Skeletal muscle satellite cell (primary cell): ENCODE measurements at regions not wholly inside any gene's neighbourhood (a gene's known extent, or its start where the extent isn't known, plus 50 kb on each side); places are given as distances from the start of the nearest gene placed in this dataset.

Experiments
- H3K27me3 ChIP-seq: 2 replicates; pipeline ENCODE4 v1.7.0; 2013; ENCODE audit warnings: low read length; ENCODE audit not compliant: control insufficient read depth, insufficient read depth
- H3K36me3 ChIP-seq: 2 replicates; pipeline ENCODE4 v1.7.0; 2013; ENCODE audit warnings: mild to moderate bottlenecking, control low read depth, low read length; ENCODE audit not compliant: insufficient read depth
- H3K4me1 ChIP-seq: 2 replicates; pipeline ENCODE4 v1.7.0; 2013; ENCODE audit warnings: low read length; ENCODE audit not compliant: control insufficient read depth, insufficient read depth
- H3K4me2 ChIP-seq: 2 replicates; pipeline ENCODE4 v1.7.0; 2013; ENCODE audit warnings: mild to moderate bottlenecking, low read length
- H3K4me3 ChIP-seq: 2 replicates; pipeline ENCODE4 v1.7.0; 2013; ENCODE audit warnings: low read length
- H3K9ac ChIP-seq: 2 replicates; pipeline ENCODE4 v1.7.0; 2013; ENCODE audit warnings: mild to moderate bottlenecking, low read depth, low read length, moderate library complexity
- H3K9me3 ChIP-seq: replicated peaks from 2 replicates; pipeline ENCODE4 v1.7.0; 2013; ENCODE audit warnings: mild to moderate bottlenecking, control low read depth, low read length

DNA sequence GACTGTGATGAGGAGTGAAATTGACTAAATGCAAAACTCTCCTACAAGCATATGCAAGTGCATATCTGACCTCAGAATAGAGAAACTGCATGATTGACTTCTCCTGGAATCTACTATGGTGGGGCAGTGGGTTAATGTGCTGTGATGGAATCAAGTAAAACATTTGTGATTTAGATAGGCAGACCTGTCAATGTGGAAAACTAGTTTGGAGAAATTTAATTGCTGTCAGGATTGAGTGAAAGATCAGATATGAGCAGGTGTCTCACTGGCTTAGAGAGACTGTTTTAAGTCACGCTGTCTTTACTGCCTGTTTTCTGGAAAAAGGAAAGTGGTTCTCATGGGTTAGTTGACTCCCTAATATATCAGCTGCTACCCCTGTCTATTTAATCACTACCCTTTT lies 881.0 kb upstream of the CNTNAP5 start:
- Histone ChIP-seq H3K4me1 (no peaks in the 10 kb centered on the region), H3K4me2 (no peak overlapping the region), H3K9me3 (peaks cover 3% of the 10 kb centered on the region), H3K4me3 (no peak overlapping the region), H3K9ac (no peak overlapping the region), H3K27me3 (no peaks in the 10 kb centered on the region), H3K36me3 (no peaks in the 10 kb centered on the region)

DNA sequence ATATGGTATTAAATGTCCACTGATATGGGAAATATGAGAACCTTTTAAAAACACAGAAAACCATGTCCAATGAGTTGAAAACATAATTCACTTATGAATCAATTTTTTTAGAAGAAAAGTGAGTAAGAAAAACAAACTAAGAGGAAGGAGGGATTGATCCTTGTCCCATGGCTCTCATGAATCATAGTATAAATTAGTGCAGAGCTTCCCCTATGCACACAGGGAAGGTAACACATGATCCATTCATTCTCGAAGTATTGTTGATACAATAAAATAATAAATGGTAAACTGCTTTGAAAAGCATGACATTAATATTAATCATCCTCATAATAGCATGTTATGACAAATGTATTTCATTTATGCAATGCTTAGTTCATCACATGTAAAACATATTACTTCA lies 872.0 kb upstream of the CNTNAP5 start:
- H3K9ac ChIP-seq, result no peak overlapping the region
- H3K27me3 ChIP-seq, result no peaks in the 10 kb centered on the region
- H3K4me1 ChIP-seq, result no peaks in the 10 kb centered on the region
- no peak overlapping the region for H3K4me3 ChIP-seq
- H3K9me3 ChIP-seq, result peaks cover 10% of the 10 kb centered on the region
- no peak overlapping the region for H3K4me2 ChIP-seq
- no peaks in the 10 kb centered on the region for H3K36me3 ChIP-seq

DNA sequence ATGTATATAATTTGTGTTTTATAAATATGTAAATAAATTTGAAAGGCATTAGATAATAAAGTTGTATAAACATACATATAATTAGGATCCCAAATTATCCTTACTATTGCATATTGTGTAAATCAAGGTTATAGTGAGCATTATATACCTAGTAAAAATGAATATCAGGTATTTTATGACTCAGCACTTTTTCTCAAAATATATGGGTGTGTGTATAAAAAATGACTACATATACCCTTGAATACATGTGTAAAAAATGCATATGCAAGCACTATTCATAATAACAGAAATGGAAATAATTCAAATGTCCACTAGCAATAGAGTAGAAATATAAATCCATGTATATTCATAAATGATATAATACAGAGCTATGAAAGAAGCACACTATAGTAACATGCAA lies 870.9 kb upstream of the CNTNAP5 start:
- no peaks in the 10 kb centered on the region for H3K27me3 ChIP-seq
- H3K9me3 ChIP-seq, result peaks cover 10% of the 10 kb centered on the region
- no peak overlapping the region for H3K4me2 ChIP-seq
- H3K36me3 ChIP-seq, result no peaks in the 10 kb centered on the region
- no peak overlapping the region for H3K9ac ChIP-seq
- no peak overlapping the region for H3K4me3 ChIP-seq
- no peaks in the 10 kb centered on the region for H3K4me1 ChIP-seq

DNA sequence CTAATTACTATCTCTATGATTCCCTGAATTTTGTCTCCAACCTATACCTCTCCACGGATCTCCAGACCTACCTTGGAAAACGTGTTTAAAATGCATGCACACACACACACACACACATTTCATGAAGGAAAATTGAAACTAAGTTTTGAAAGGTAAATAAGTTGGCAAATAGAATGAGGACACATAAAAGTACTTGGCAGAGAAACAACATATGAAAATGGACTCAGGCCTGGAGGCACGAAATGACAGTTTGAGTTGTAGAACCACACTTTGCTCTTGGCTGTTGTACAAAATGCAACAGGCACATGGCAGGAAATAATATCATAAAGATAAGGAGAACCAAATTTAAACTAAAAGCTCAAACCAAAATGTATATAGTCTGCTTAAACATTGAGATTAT lies 868.1 kb upstream of the CNTNAP5 start:
- H3K36me3 ChIP-seq, result no peaks in the 10 kb centered on the region
- no peaks in the 10 kb centered on the region for H3K9me3 ChIP-seq
- H3K4me1 ChIP-seq, result no peaks in the 10 kb centered on the region
- no peaks in the 10 kb centered on the region for H3K27me3 ChIP-seq
- H3K4me3 ChIP-seq, result no peak overlapping the region
- H3K9ac ChIP-seq, result no peak overlapping the region
- no peak overlapping the region for H3K4me2 ChIP-seq

DNA sequence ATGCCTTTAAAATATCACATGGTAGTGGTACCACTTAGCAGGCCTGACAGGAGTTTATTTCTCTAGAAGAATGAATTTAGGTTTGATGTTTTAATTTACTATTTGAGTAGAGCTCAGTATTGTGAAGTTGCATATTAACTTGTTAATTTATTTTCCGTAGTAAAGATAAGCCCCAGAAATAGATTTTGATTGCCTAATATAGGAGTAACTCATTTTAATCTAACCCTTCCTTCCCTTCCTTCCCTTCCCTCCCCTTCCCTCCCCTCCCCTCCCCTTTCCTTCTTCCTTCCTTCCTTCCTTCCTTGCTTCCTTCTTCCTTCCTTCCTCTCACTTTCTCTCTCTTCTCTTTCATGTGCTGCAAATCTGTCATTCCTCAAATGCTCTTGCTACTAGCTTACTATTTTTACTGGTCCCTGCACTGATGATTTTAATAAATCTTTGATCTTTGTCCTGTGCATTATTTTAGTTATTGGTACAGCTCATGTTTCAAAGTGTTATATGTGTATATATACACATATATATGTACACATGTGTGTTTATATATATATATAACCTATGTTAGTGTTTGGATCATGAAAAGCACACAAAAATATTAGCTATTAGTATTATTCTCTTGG lies 862.6 kb upstream of the CNTNAP5 start:
- Histone ChIP-seq H3K9ac (no peak overlapping the region), H3K27me3 (no peaks in the 10 kb centered on the region), H3K36me3 (no peaks in the 10 kb centered on the region), H3K9me3 (peaks cover 6% of the 10 kb centered on the region), H3K4me2 (no peak overlapping the region), H3K4me1 (no peaks in the 10 kb centered on the region), H3K4me3 (no peak overlapping the region)

DNA sequence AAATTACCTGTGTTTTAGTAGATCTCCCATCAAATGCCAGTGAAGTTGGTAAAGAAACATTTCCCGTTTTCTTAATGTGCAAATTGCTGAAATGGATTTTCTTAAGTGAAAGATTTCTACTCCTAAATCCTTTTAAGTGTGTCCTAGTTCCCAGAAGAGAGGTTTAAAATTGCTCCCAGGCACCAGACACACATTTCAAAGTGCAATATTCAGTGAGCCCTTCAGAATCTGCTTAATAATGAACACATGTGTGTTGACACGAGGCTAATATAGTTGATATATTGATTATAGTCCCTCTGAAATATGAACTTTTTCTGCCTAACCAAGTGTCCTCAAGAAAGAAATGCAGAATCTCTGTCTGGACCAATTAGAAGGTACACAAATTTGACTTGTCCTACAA lies 861.7 kb upstream of the CNTNAP5 start:
- no peak overlapping the region for H3K4me3 ChIP-seq
- H3K4me2 ChIP-seq, result no peak overlapping the region
- peaks cover 10% of the 10 kb centered on the region for H3K9me3 ChIP-seq
- no peaks in the 10 kb centered on the region for H3K36me3 ChIP-seq
- no peaks in the 10 kb centered on the region for H3K4me1 ChIP-seq
- H3K27me3 ChIP-seq, result no peaks in the 10 kb centered on the region
- H3K9ac ChIP-seq, result no peak overlapping the region

DNA sequence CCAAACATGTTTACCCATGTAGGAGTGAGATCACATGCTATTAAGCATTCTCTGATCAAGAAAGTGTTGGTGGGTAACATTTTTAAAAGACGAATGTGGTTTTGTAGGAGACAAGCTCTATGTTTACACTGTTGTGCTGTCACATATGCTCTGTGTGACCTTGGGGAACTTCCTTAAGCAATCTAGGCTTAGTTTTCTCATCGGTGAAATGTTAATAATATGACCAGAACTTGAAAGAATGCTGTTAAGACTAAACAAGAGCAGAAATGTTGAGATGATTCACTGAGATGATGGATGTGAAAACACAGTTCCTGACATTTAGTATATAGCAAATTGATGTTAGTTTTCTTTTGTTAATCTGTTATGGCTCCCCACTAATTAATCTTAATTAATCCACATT lies 860.9 kb upstream of the CNTNAP5 start:
- H3K36me3 ChIP-seq, result no peaks in the 10 kb centered on the region

DNA sequence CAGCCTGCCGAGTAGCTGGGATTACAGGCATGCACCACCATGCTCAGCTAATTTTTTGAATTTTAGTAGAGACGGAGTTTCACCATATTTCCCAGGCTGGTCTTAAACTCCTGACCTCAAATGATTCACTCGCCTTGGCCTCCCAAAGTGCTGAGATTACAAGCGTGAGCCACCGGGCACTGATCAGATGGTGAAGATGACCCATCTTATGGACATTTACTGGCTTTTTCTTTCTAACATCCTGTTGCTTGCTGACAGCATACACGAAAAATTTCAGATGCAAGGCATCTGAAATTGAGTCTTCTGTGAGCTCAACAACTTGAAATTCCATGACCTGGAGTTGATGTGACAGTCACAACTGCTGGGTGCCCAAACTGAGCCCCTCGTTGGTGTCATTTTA lies 859.5 kb upstream of the CNTNAP5 start:
- no peaks in the 10 kb centered on the region for H3K36me3 ChIP-seq
- no peaks in the 10 kb centered on the region for H3K27me3 ChIP-seq
- no peak overlapping the region for H3K4me2 ChIP-seq
- no peaks in the 10 kb centered on the region for H3K4me1 ChIP-seq
- peaks cover 25% of the 10 kb centered on the region for H3K9me3 ChIP-seq
- H3K9ac ChIP-seq, result no peak overlapping the region
- no peak overlapping the region for H3K4me3 ChIP-seq

More for the DNA sequence above, 860.9 kb upstream of the CNTNAP5 start:
- H3K9me3 ChIP-seq, result peaks cover 15% of the 10 kb centered on the region
- H3K4me1 ChIP-seq, result no peaks in the 10 kb centered on the region
- no peak overlapping the region for H3K9ac ChIP-seq
- H3K27me3 ChIP-seq, result no peaks in the 10 kb centered on the region
- H3K4me3 ChIP-seq, result no peak overlapping the region
- no peak overlapping the region for H3K4me2 ChIP-seq

DNA sequence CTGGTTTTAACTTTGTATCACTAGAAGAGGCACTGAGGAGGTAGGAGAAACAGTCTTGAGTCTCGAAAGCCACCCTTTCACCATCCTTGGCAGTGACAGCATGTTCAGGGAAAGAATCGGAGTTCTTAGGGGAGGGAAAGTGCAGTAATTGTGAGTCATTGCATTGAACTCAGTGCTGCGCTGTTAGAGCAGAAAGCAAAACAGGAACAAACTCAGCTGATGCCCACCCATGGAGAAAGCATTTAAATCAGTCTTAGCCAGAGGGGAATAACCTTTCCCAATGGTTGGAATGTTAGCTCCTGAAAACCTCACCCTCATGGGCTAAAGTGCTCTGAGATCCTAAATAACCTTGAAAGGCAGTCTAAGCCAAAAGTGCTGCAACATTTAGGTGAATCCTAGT lies 845.6 kb upstream of the CNTNAP5 start:
- Histone ChIP-seq H3K9ac (no peak overlapping the region), H3K36me3 (no peaks in the 10 kb centered on the region), H3K9me3 (peaks cover 3% of the 10 kb centered on the region), H3K4me1 (no peaks in the 10 kb centered on the region), H3K4me3 (no peak overlapping the region), H3K4me2 (no peak overlapping the region), H3K27me3 (no peaks in the 10 kb centered on the region)

DNA sequence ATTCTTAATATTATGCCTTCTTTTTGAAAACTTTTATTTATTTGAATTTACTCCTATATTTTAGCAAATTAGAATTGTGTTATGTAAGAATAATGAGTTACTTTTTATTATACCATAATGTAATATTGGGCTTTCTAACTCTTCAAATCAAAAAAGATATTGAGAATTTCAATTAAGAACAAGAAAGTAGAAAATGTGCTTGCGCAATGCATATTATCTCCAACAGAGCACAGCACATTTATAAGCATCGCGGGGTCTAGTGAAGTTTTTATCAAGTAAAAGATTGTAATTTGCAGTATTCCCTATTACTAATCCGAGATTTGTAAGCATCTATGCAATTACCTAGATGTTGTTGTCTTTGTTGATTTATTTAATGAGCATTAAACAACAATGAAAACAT lies 829.1 kb upstream of the CNTNAP5 start:
- H3K9me3 ChIP-seq, result peaks cover 4% of the 10 kb centered on the region
- H3K27me3 ChIP-seq, result no peaks in the 10 kb centered on the region
- H3K9ac ChIP-seq, result no peak overlapping the region
- H3K36me3 ChIP-seq, result no peaks in the 10 kb centered on the region
- H3K4me1 ChIP-seq, result no peaks in the 10 kb centered on the region
- H3K4me2 ChIP-seq, result no peak overlapping the region
- no peak overlapping the region for H3K4me3 ChIP-seq

DNA sequence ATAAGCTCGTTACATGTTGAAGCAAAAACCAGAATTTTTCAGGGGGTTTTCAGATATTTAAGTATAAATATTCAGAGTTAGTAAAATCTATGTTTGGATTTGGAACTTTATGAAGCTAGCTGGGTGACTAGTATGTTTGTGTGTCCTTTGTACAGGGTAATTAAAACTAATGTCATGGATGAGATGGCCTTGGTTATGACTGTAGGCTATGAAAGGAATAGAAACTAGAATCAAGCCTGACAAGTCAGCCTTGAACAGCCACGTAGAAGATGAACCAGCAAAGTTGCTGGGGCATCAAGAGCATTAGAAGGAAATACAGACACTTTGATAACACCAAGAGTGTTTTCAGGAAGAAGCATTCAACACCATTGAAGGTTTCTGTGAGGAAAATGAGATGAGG lies 825.1 kb upstream of the CNTNAP5 start:
- Histone ChIP-seq H3K36me3 (no peaks in the 10 kb centered on the region), H3K9me3 (no peaks in the 10 kb centered on the region), H3K9ac (no peak overlapping the region), H3K4me1 (no peaks in the 10 kb centered on the region), H3K4me2 (no peak overlapping the region), H3K27me3 (no peaks in the 10 kb centered on the region), H3K4me3 (no peak overlapping the region)

DNA sequence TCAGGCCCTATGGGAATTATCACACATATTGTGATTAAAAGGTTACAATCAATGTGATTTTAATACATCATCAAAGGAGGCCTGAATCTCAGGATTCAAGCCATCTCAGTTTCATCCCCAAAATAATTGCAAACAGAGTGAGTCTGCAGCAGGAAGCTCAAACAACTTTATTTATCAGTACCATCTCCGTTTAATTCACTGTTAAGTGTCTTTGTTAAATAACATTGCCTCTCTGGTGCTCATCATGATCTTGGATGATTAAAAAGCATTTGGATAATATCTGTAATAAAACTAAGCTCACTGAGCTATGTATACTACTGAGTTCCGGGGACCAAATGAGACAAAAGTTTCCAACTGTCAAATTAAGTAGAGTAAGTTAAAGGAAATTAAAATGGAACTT lies 817.8 kb upstream of the CNTNAP5 start:
- H3K36me3 ChIP-seq, result no peaks in the 10 kb centered on the region
- no peaks in the 10 kb centered on the region for H3K4me1 ChIP-seq
- H3K27me3 ChIP-seq, result no peaks in the 10 kb centered on the region
- H3K9me3 ChIP-seq, result no peaks in the 10 kb centered on the region
- H3K9ac ChIP-seq, result no peak overlapping the region
- H3K4me2 ChIP-seq, result no peak overlapping the region
- no peak overlapping the region for H3K4me3 ChIP-seq
